ENCODE measurements at regions not wholly inside any gene's neighbourhood (a gene's known extent, or its start where the extent isn't known, plus 50 kb on each side); places are given as distances from the start of the nearest gene placed in this dataset.

DNA sequence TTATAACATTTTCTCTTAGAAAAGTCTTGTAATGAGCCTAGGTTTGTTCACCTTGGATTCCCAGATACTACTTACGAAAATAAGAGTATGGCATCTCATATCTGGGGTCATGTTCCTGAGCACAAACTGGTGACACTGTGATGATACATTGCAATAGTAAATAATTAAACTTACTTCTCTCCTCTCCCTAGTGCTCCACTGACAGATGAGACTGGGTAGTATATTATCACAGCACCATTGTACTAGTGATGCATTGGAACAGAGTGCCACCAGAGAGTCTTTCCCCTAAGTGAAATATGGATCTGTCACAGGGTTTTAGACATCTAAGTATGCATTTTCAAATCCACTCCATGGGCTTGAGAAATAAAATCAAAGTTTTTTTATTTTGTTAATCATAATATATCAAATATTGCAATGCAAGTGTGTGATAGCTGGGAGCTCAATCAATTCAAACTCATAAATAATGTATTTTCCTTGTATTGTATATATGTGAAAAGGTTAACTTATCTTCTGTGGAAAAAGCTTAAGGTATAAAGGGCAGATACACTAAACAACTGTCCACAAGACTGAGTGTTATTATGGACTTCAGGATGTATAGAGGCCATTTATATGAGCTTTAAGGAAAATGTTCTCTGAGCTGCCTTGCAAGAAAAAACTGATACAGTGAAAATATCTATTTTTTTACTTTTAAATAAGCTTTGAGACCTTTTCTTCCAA, 275.5 kb downstream of the ZWINT start:
- no peak for TF ChIP-seq NRF1 (IDR thresholded peaks at IDR 0.05; ENCODE audit: low read depth, low read length)
- TF ChIP-seq EGR1 (IDR thresholded peaks at IDR 0.05; ENCODE audit: borderline replicate concordance, low read depth, low read length): no peak
- TF ChIP-seq CTCF (IDR thresholded peaks at IDR 0.05; ENCODE audit: control extremely low read depth in 1 of 3, insufficient read depth in 1 of 3, low read depth in 1 of 3, low read length in 3 of 3): no peak
- no peak for TF ChIP-seq POLR2AphosphoS5 (IDR thresholded peaks at IDR 0.05; ENCODE audit: low read depth, low read length)
- TF ChIP-seq CHD2 (IDR thresholded peaks at IDR 0.05; ENCODE audit: low read length): no peak
- no peak for TF ChIP-seq POLR2A (IDR thresholded peaks at IDR 0.05; ENCODE audit: control extremely low read depth in 1 of 2, low read depth in 2 of 2, low read length in 2 of 2)
- no peak for TF ChIP-seq POU5F1 (IDR thresholded peaks at IDR 0.05; ENCODE audit: low read depth, low read length)
- TF ChIP-seq RFX5 (IDR thresholded peaks at IDR 0.05; ENCODE audit: borderline replicate concordance, low read depth, low read length): no peak
- TF ChIP-seq JUN (IDR thresholded peaks at IDR 0.05; ENCODE audit: low read depth, low read length): no peak
- TF ChIP-seq ZNF274 (IDR thresholded peaks at IDR 0.05; ENCODE audit: borderline replicate concordance, extremely low read depth, low read length): no peak
- no peak for TF ChIP-seq EZH2 (IDR thresholded peaks at IDR 0.05; ENCODE audit: low read depth, low read length, severe bottlenecking)
- TF ChIP-seq TBP (IDR thresholded peaks at IDR 0.05; ENCODE audit: low read depth, low read length): no peak

Data from H1 (cell line).